Mammary epithelial cell (primary cell): ENCODE measurements at regions not wholly inside any gene's neighbourhood (a gene's known extent, or its start where the extent isn't known, plus 50 kb on each side); places are given as distances from the start of the nearest gene placed in this dataset.

Experiments
- EZH2 ChIP-seq: IDR thresholded peaks from 2 replicates; pipeline ENCODE4 v1.6.1; 2012; ENCODE audit warnings: low read length, inconsistent platforms, borderline replicate concordance
- TF ChIP-seq, protein P1 (sequence below), 2 donors: IDR thresholded peaks in 1 of 2; conservative IDR thresholded peaks in 1 of 2; 2 replicates each; pipeline ENCODE4 v1.5.1; 2011 to 2012; ENCODE audit warnings: inconsistent platforms in 2 of 2, low read length in 2 of 2, mild to moderate bottlenecking in 2 of 2, control low read depth in 1 of 2, low read depth in 1 of 2; ENCODE audit not compliant: insufficient read depth in 1 of 2; ENCODE audit errors: extremely low read depth in 1 of 2

DNA sequence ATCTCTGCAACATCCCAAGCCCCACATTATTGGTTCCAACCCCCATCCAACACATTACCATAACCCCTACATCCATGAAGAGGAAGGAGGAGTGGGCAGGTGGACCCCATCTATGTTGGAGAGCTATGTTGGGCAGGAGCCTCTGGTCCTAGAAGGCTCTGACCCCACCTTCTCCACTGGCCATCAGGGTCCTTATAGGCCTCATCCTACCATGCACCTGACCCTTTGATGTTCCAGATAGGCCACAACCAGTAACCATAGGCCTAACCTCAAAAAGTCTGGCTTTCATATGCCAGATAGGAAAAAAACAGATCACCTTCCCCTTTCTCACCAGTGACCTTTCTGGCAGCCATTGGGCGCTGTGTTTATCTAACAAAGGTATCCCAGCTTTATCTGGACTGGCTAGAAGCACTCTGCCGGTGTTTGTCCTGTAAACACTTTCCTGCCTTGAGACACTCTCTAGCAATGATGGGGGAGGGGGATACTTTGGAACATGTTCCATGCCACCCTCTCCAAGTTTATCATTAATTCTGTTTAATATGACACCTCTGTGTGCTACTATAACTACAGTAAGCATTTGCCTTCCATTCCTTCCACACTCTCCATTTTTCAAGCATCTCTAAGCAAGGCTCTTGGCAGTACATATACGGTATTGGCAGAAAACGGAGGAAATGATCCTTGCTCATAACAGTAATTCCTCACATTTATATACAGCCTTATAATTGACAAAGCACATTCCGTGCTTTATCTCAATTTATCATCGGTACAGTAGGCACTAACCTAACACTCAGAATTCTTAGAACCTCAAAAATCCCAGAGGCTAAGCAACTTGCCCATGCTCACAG is 377.1 kb downstream of the VPS13C start:
- TF ChIP-seq, protein P1, sequence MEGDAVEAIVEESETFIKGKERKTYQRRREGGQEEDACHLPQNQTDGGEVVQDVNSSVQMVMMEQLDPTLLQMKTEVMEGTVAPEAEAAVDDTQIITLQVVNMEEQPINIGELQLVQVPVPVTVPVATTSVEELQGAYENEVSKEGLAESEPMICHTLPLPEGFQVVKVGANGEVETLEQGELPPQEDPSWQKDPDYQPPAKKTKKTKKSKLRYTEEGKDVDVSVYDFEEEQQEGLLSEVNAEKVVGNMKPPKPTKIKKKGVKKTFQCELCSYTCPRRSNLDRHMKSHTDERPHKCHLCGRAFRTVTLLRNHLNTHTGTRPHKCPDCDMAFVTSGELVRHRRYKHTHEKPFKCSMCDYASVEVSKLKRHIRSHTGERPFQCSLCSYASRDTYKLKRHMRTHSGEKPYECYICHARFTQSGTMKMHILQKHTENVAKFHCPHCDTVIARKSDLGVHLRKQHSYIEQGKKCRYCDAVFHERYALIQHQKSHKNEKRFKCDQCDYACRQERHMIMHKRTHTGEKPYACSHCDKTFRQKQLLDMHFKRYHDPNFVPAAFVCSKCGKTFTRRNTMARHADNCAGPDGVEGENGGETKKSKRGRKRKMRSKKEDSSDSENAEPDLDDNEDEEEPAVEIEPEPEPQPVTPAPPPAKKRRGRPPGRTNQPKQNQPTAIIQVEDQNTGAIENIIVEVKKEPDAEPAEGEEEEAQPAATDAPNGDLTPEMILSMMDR (conservative IDR thresholded peaks at IDR 0.05 in 1 of 2, IDR thresholded peaks at IDR 0.05 in 1 of 2; ENCODE audit: extremely low read depth in 1 of 2, insufficient read depth in 1 of 2, low read depth in 1 of 2, low read length in 2 of 2), result no peak
- no peak for TF ChIP-seq EZH2
